AG09309 (cell line): ENCODE measurements at regions not wholly inside any gene's neighbourhood (a gene's known extent, or its start where the extent isn't known, plus 50 kb on each side); places are given as distances from the start of the nearest gene placed in this dataset.
"Not testable (repeated sequence)": the region's sequence is repeated elsewhere in the genome, so short reads cannot be mapped to it uniquely, and the experiment has no call there.

Experiments
- DNase-seq: peaks from one replicate; pipeline ENCODE4 v3.0.0-alpha.2; 2010; ENCODE audit warnings: low read depth
- H3K4me3 ChIP-seq: 2 replicates; pipeline ENCODE4 v1.5.1; 2011; ENCODE audit warnings: mild to moderate bottlenecking, low read depth, low read length, moderate library complexity; ENCODE audit not compliant: control insufficient read depth
- TF ChIP-seq, protein P1 (sequence below): IDR thresholded peaks from 2 replicates; pipeline ENCODE4 v1.5.1; 2011; ENCODE audit warnings: mild to moderate bottlenecking, low read depth, low read length, inconsistent platforms; ENCODE audit not compliant: insufficient read depth, control insufficient read depth; ENCODE audit errors: missing control alignments

DNA sequence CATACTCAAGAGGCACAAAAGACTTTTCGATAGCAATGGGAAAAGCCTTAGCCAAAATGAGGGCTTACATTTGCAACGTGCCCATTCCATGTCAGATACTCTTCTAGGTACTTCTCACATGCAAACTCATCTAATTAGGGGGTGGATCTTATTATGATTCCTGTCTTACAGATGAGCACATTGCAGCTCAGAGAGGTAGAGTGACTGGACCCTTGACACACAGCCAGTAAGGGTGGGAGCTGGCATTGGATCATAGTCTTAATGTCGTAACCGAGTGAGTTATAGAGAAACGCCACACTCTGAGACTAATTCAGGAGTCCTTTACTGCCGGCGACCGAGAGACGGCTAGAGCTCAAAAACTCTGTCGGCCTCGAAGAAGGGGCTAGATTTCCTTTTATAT is 78.8 kb upstream of the GRIN2A start:
- TF ChIP-seq, protein P1, sequence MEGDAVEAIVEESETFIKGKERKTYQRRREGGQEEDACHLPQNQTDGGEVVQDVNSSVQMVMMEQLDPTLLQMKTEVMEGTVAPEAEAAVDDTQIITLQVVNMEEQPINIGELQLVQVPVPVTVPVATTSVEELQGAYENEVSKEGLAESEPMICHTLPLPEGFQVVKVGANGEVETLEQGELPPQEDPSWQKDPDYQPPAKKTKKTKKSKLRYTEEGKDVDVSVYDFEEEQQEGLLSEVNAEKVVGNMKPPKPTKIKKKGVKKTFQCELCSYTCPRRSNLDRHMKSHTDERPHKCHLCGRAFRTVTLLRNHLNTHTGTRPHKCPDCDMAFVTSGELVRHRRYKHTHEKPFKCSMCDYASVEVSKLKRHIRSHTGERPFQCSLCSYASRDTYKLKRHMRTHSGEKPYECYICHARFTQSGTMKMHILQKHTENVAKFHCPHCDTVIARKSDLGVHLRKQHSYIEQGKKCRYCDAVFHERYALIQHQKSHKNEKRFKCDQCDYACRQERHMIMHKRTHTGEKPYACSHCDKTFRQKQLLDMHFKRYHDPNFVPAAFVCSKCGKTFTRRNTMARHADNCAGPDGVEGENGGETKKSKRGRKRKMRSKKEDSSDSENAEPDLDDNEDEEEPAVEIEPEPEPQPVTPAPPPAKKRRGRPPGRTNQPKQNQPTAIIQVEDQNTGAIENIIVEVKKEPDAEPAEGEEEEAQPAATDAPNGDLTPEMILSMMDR: no peak
- no peak overlapping the region for H3K4me3 ChIP-seq
- DNase-seq: no peak

DNA sequence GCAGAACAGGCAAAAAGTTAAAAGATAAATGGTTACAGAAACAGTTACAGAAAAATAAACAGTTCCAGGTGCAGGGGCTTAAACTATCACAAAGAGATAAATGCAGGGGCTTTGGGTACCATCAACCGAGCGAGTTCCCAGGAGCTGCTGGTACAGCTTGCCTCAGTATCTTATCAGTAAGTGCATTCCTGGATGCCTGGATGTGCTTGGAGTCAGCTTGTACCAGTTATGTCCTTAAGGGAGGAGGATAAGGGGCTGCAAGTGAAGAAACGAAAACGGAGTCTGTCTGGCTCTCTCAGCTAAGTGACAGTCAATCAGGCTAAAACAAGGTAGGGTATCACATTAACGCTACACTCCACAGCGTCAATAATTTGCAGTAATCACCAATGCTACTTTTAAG is 79.3 kb upstream of the GRIN2A start:
- DNase-seq, H3K4me3 ChIP-seq: not testable (repeated sequence)

DNA sequence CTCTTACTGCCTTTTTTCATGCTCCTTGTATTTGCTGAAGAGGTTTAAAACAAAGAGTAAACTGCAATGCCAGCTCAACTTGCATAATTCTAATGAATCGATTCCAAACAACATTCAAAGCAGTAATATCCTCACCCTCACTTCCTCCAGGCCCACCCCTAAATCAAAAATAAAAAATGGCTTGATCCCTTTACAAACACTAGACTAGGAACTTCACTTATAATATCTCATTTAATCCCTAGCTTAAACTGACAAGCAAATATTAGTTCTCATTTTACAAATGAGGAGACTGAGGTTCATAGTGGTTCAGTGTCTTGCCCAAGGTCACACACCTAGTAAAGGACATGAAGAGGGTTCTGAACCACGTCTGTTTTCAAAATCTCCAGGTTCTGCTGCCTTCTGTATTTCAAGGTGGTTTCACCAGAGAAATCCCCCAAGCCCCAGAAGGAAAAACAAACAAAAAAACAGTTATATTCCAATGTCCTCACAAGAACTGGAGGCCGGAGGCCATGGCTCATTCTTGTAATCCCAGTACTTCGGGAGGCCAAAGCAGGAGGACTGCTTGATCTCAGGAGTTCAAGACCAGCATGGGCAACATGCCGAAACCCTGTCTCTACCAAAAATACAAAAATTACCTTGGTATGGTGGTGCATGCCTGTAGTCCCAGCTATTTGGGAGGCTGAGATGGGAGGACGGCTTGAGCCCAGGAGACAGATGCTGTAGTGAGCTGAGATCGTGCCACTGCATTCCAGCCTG is 80.3 kb upstream of the GRIN2A start:
- TF ChIP-seq, protein P1: no peak
- DNase-seq: no peak
- no peak overlapping the region for H3K4me3 ChIP-seq

GRCh38 chr16:10265770-10266615 is 83.8 kb upstream of the GRIN2A start:
- TF ChIP-seq, protein P1: no peak
- no peak for DNase-seq
- H3K4me3 ChIP-seq: no peak overlapping the region

DNA sequence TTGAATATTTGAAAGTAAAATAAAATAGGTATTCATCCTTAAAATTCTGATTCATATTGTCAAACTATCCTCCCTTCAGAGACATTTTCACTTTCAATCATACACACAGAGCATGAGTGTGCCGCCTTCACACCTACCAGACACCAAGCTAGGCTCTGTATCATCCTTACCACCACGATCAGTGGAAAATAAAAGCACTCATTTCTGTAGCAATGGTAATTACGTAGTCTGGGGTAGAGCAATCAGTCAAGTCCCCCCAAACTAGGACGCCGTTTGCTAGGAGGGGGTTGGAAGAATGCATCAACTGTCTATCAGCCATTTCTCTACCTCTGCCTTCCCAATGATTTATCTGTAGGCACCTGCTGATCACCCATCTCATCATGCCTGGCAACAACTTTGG is 84.6 kb upstream of the GRIN2A start:
- DNase-seq: no peak
- H3K4me3 ChIP-seq: no peak overlapping the region
- TF ChIP-seq, protein P1: no peak

DNA sequence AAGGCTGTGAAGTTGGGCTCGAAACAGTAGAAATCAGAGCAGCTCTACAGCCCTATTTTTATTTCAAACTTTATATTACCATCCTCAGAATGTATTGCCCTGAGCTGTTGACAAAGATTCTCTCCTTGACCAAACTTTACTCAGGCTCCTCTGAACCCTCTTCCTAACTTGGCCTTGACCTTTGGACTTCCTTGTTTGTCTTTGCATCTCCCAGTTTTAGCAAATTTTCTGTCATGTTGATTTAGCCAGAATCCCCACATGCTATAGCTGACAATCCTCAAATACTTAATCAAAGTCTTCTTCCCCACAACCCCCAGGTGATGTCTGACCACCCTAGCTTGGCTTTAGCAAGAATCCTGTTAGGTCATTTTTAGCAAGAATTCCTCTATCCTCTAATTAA is 87.4 kb upstream of the GRIN2A start:
- TF ChIP-seq, protein P1: no peak
- H3K4me3 ChIP-seq: no peak overlapping the region
- no peak for DNase-seq

GRCh38 chr16:10272250-10272854 is 90.1 kb upstream of the GRIN2A start:
- not testable (repeated sequence) for DNase-seq, H3K4me3 ChIP-seq

- not testable (repeated sequence) for H3K4me3 ChIP-seq, DNase-seq
These were observed 93.2 kb upstream of the GRIN2A start for GRCh38 chr16:10275214-10275996.
